ENCODE measurements at regions not wholly inside any gene's neighbourhood (a gene's known extent, or its start where the extent isn't known, plus 50 kb on each side); places are given as distances from the start of the nearest gene placed in this dataset.

GRCh38 chrX:107542040-107542439 lies 86.3 kb upstream of the PRPS1 start (continued):
- TF ChIP-seq REST (IDR thresholded peaks at IDR 0.05; ENCODE audit: unreplicated experiment) = no peak
- TF ChIP-seq STAT1 (IDR thresholded peaks at IDR 0.05; ENCODE audit: unreplicated experiment) = no peak
- no peak for TF ChIP-seq ETS1 (IDR thresholded peaks at IDR 0.05)
- no peak for TF ChIP-seq CTCF (conservative IDR thresholded peaks at IDR 0.05; ENCODE audit: low read depth in 2 of 2)
- TF ChIP-seq JUNB (IDR thresholded peaks at IDR 0.05; ENCODE audit: unreplicated experiment) = no peak
- TF ChIP-seq EZH2phosphoT487 (IDR thresholded peaks at IDR 0.05; ENCODE audit: unreplicated experiment) = no peak

GRCh38 chrX:107542500-107542899 lies 85.8 kb upstream of the PRPS1 start:
- Mint-ChIP-seq H3K9me3 (no peaks in the 10 kb centered on the region), H3K36me3 (ENCODE audit: low read depth) (no peaks in the 10 kb centered on the region), H3K27ac (no peak overlapping the region), H3K4me3 (no peak overlapping the region), H3K27me3 (ENCODE audit: insufficient read depth, low read depth, poor library complexity) (peaks cover 3% of the 10 kb centered on the region), H3K4me1 (peaks cover 7% of the 10 kb centered on the region)
- no peaks in the 10 kb centered on the region for H3K9me2 ChIP-seq (ENCODE audit: insufficient read depth)
- no peaks in the 10 kb centered on the region for H3K4me1 ChIP-seq (ENCODE audit: insufficient read depth)
- H3K36me3 ChIP-seq (ENCODE audit: insufficient read depth) = no peaks in the 10 kb centered on the region
- H4K20me1 ChIP-seq (replicated peaks; ENCODE audit: insufficient read depth) = no peaks in the 10 kb centered on the region
- H3K79me2 ChIP-seq (replicated peaks; ENCODE audit: insufficient read depth) = no peaks in the 10 kb centered on the region
- ATAC-seq = peak; percentile 92
- no peaks in the 10 kb centered on the region for H3F3A ChIP-seq (replicated peaks; ENCODE audit: low read depth)
- no peak overlapping the region for H2AFZ ChIP-seq
- no peaks in the 10 kb centered on the region for H3K27me3 ChIP-seq (ENCODE audit: insufficient read depth)
- peak; percentile 24 to 50; a peak in 3 of 4 replicates for TF ChIP-seq CTCF (conservative IDR thresholded peaks at IDR 0.05; ENCODE audit: low read depth in 2 of 2)
- TF ChIP-seq ETS1 (IDR thresholded peaks at IDR 0.05) = no peak
- H3K4me2 ChIP-seq = no peak overlapping the region
- DNase-seq (ENCODE audit: low spot score) = peak; percentile 71
- H3K27ac ChIP-seq (ENCODE audit: low read depth) = no peak overlapping the region
- H3K4me3 ChIP-seq = no peak overlapping the region
